ENCODE measurements at regions not wholly inside any gene's neighbourhood (a gene's known extent, or its start where the extent isn't known, plus 50 kb on each side); places are given as distances from the start of the nearest gene placed in this dataset.
"Not testable (repeated sequence)": the region's sequence is repeated elsewhere in the genome, so short reads cannot be mapped to it uniquely, and the experiment has no call there.

- DNase-seq, result no peak
Measured at GRCh38 chr5:38680094-38680825, 123.8 kb upstream of the LIFR start.

GRCh38 chr5:38681029-38681706 lies 124.7 kb upstream of the LIFR start:
- no peak for DNase-seq

DNA sequence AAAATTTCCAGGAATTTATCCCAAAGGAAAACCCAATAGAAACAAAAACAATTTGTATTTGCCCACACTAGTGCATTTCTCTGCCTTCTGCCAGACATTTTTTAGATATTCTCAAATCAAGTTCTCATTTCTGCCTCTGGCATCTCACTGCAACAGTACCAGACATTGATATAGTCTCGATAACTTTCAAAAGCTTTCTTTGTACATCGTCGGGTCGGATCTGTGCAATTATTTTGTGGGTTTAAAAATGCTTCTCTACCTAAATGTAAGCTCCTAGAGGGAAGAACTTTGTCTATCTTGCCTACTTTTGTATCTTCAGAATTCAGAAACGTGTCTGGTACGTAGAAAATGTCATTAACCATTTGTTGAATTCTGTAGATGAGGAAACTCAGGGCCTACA lies 125.5 kb upstream of the LIFR start:
- DNase-seq, result no peak

- DNase-seq, result no peak
Measured at GRCh38 chr5:38686658-38687057, 130.2 kb upstream of the LIFR start.

- no peak for DNase-seq
Measured at GRCh38 chr5:38692346-38692745, 135.9 kb upstream of the LIFR start.

DNA sequence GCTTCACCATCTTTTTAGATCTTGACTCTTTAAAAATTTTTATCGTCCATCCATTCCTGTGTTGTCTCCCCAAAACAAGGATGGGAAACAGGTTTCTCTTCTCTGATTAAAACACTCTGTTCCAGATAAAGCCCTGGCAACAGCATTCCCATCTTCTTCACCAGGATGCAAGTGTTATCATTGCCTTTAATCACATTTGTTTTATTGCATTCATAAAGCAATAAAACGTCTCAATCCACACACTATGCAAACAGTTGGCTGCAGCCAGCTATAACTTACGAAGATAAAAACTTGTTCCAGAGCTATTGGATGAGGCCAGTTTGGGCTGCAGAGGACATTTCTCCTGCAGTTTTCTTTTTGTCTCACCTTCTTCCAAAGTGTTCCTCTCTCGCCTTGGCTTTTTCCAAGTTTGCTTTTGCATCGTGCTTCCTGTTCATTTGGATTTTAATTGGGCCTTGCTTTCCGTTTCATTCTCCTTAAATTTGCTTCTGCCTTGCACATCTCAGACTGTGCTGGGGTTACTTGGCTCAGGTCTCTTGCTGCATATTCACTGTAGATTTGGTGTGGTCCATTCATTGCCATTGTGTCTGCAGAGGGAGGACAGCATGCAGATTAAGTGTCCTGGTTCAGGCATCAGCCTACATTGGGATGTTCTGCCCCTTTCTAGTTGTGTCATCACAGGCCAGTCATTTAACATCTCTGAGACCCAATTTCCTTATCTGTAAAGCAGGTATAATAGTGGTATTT lies 136.5 kb upstream of the LIFR start:
- DNase-seq, result no peak

DNA sequence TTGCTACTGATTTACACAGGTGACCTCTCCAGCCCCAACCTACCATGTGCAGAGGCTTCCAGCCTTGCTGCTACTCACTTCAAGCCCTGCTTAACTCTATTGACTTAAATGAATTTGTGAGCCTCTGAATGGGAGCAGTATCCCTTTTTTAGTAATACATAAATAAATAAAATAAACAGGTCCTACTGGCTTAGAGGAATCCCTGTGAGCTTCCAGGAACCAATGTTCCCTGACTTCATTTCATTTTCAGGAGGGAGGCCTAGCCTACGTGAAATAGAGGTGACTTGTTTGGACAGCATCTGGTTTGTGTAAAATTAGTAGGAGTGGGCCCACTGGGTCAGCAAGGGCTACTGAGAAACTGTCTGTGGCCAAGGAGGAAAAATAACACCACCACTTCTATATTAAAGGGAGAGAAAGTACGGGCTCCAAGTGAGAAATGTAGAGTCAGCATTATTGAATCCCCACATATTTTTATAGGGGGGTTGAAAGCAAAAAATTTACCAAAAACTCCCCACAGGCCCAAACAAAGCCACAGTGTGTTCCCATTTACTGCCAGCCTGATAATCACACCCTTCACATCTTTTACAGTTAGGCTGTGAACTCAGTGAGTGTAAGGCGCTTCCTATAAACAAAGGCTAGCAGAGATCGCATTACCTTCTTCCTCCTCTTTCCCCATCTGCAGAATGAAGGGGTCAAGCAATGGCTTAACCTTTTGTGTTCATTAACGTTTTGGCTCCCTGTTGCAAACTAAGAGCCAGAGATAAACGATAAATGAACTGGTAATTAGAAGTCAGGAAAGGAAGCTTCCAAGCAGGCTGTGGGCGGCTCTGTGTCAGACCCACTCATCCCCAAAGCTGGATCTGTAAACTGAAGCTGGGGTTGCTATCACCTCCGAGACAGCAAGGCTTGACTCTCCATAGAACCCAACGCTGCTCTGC lies 138.8 kb upstream of the LIFR start:
- no peak for DNase-seq

- no peak for DNase-seq
Measured at GRCh38 chr5:38697013-38697412, 140.6 kb upstream of the LIFR start.

DNA sequence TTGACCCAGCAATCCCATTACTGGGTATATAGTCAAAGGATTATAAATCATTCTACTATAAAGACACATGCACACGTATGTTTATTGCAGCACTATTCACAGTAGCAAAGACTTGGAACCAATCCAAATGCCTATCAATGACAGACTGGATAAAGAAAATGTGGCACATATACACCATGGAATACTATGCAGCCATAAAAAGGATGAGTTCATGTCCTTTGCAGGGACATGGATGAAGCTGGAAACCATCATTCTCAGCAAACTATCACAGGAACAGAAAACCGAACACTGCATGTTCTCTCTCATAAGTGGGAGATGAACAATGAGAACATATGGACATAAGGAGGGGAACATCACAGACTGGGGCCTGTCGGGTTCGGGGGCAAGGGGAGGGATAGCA lies 140.3 kb upstream of the OSMR start:
- DNase-seq, result not testable (repeated sequence)

- no peak for DNase-seq
Measured at GRCh38 chr5:38706376-38706775, 139.4 kb upstream of the OSMR start.

DNA sequence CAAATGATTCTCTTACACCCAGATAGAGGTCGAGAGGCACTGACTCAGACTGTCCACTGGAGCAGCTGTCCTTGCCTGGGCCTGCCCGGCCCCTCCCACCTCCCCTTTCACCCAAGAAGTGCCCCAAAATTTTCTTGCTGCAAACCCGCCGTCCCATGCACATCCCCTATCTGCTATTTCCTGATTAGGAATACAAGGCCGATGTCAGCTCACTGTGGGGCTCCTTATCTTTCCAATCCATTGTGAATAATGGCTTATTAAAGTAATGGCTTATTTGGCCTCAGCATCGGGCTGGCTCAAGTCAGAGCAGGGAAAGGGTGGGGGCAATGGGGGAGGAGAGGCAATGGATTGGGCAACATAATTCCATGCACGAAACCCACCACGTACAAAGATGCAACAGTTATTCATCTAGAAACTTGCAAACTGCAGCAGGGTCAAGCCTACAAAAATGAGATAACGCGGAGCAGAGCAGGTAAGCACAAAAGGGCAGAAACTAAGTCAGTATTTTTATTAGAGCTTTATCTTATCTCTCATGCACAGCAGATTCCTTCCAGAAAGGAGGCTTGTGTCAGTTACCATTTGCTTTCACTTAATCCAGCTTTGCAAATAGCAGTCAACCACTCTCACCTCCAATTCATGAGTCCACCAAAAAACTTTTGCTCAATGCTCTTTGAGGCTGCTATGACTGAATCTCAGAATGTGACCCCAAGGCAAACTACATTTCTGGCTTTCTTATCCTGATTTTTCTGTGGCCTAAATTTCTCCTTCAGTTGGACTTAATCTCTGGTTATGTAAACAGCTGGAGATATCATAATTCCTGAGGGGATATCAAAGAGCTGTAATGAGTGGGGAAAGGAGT lies 138.2 kb upstream of the OSMR start:
- no peak for DNase-seq

DNA sequence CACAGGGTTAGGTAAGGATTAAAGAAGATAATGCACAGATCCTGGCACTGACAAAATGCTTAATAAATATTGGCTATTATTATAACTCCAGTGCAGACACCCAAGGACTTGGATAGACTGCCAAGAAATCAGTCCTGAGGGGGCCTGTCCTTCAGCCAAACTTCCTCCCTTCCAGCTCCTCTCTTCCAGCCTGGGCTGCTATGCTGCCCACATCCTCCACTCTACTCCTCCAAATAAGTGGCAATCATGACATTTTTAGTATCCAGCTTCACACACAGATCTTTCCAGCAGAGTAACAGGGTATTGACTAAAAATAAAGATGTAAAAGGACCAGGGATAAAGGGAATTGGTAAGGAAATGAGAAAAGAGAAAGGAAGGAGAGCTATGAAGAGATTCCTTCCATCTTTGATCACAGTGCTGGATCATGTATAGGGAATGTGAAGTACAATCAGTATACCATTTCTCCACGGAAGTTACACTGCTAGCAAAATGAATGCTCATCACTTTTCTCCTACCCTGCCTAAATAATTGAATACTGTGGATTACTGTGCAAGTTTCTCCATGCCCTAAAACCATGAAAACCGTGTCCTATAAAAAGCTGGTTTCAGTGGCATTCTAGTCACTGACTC lies 136.0 kb upstream of the OSMR start:
- DNase-seq, result no peak

GRCh38 chr5:38710627-38711026 lies 135.2 kb upstream of the OSMR start:
- no peak for DNase-seq

- no peak for DNase-seq
Measured at GRCh38 chr5:38712391-38712790, 133.4 kb upstream of the OSMR start.

DNA sequence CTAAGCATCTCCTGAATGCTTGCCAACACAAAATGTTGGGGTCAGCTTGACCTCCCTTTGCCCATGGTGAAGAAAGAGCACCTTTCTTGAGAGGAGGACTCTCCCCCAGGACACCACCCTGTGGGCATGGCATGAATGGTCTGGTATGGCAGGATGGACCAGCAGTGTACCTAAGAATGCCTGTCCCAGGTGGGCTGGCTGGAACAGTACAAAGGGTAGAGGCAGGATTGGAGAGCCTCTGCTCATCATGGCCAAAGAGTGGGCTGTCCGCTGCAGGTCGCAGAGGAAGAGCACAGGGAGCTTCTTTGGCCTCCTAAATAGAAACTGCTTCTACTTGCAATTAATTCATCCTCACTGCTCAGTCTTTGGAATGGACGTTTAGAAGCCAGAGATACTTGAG lies 131.6 kb upstream of the OSMR start:
- DNase-seq, result no peak

DNA sequence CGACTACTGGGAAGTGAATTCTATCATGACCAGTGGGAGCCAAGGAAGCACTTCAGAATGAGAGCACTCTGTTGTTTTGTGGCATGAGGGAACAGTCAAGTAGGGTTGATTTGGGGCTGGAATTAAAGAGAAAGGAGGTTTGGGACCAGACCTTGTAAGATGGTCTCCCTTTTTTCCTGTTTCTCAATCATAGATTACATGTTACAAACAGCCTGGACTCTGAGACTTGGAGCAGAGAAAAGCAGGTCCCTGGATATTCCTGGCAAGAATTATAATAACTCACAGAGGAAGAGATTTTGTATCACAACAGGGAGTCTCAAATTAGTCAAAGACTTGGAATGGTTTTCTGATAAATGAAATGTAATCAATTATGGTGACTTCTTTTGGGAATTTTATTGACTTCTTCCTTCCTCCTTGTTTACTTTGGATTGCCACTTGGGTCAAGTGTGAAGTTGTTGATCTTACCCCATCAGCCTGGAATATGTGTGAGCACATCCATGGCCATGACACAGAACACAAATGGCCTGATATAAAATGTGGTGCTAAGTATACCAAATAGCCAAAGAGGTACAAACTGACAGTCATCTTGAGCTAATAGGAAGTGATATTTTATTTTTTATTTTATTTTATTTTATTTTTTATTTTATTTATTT lies 131.0 kb upstream of the OSMR start:
- DNase-seq, result no peak

GRCh38 chr5:38715696-38716095 lies 130.1 kb upstream of the OSMR start:
- no peak for DNase-seq

GRCh38 chr5:38716516-38716915 lies 129.3 kb upstream of the OSMR start:
- DNase-seq, result no peak

GRCh38 chr5:38718771-38719391 lies 126.9 kb upstream of the OSMR start:
- DNase-seq, result no peak

DNA sequence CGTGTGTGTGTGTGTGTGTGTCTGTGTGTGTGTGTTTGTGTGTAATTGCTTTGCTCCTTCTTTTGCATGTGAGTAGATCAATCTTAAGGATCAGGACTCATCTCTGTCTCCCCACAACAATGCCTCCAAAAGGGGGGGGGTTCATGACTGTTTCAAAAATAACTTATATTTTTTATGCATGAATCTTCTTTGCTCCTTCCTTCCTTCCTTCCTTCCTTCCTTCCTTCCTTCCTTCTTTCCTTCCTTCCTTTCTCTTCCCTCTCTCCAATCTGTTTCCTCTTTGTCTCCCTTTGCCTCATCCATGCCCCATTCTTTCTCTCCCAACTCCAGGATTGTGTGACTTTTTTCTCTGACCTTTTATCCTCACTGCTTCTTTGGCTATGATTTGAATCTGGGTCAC lies 126.4 kb upstream of the OSMR start:
- no peak for DNase-seq
